ENCODE measurements at regions not wholly inside any gene's neighbourhood (a gene's known extent, or its start where the extent isn't known, plus 50 kb on each side); places are given as distances from the start of the nearest gene placed in this dataset.
"Not testable (repeated sequence)": the region's sequence is repeated elsewhere in the genome, so short reads cannot be mapped to it uniquely, and the experiment has no call there.

GRCh38 chr20:6665621-6666355 is 101.7 kb upstream of the BMP2 start:
- Histone ChIP-seq H3K36me3 (ENCODE audit: control insufficient read depth in 2 of 2, insufficient read depth in 2 of 2, low read length in 1 of 2) (no peaks in the 10 kb centered on the region), H3K9me3 (ENCODE audit: control insufficient read depth in 2 of 2, insufficient read depth in 1 of 2, low read length in 1 of 2) (no peaks in the 10 kb centered on the region), H3K27ac (ENCODE audit: low read depth in 1 of 2, low read length in 1 of 2) (no peak overlapping the region), H3K4me1 (ENCODE audit: control insufficient read depth in 2 of 2, insufficient read depth in 2 of 2, low read length in 2 of 2) (no peaks in the 10 kb centered on the region), H3K4me3 (ENCODE audit: low read length in 2 of 2) (no peak overlapping the region), H3K27me3 (ENCODE audit: control insufficient read depth in 2 of 2, insufficient read depth in 1 of 2, low read length in 1 of 2) (no peaks in the 10 kb centered on the region)
- 84% methylated on average over 5 of the region's 5 CpGs for WGBS
- no peak for DNase-seq (ENCODE audit: low read depth in 6 of 9, low spot score in 9 of 9)

DNA sequence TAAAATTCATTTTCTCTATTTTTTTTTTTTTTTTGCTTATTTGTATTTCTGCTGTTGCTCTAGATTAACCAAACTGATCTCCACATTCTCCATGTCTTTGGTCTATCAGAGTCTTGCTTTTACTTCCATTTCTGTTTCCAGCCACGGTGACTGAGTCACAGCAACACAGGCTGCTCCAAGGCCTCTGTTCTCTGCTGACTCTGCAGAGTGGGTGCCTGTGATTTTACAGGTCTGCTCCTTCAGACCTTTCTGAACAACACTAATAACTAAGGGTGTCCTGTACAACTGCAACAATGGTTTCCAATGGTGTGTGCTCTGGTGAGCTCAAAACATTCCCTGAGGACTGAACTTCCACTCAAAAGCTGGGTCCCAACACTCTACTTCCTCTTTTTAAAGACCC is 102.3 kb upstream of the BMP2 start:
- no peaks in the 10 kb centered on the region for H3K27me3 ChIP-seq (ENCODE audit: control insufficient read depth in 2 of 2, insufficient read depth in 1 of 2, low read length in 1 of 2)
- H3K4me1 ChIP-seq (ENCODE audit: control insufficient read depth in 2 of 2, insufficient read depth in 2 of 2, low read length in 2 of 2) = no peaks in the 10 kb centered on the region
- H3K4me3 ChIP-seq (ENCODE audit: low read length in 2 of 2) = no peak overlapping the region
- no peak for DNase-seq (ENCODE audit: low read depth in 6 of 9, low spot score in 9 of 9)
- 94% methylated on average over 1 of the region's 1 CpG for WGBS
- no peaks in the 10 kb centered on the region for H3K9me3 ChIP-seq (ENCODE audit: control insufficient read depth in 2 of 2, insufficient read depth in 1 of 2, low read length in 1 of 2)
- H3K36me3 ChIP-seq (ENCODE audit: control insufficient read depth in 2 of 2, insufficient read depth in 2 of 2, low read length in 1 of 2) = no peaks in the 10 kb centered on the region
- H3K27ac ChIP-seq (ENCODE audit: low read depth in 1 of 2, low read length in 1 of 2) = no peak overlapping the region

DNA sequence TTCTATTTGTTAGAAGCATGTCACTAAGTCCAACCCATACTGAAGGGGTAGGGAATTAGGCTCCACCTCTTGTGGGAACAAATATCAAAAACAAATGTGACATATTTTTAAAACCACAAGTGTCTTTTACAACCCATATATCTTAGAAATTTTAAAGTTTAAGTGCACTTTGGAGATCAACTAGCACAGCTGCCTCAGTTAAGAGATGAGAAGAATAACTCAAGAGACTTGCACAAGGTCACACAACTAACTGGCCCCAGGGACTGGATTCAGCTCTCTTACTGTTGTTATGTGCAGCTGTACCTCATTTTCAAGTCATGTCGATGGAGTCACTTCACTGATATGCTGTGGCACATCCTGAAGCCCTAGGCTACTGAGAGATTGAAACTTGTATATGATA is 102.9 kb upstream of the BMP2 start:
- Histone ChIP-seq H3K27me3 (ENCODE audit: control insufficient read depth in 2 of 2, insufficient read depth in 1 of 2, low read length in 1 of 2) (no peaks in the 10 kb centered on the region), H3K9me3 (ENCODE audit: control insufficient read depth in 2 of 2, insufficient read depth in 1 of 2, low read length in 1 of 2) (no peaks in the 10 kb centered on the region), H3K4me1 (ENCODE audit: control insufficient read depth in 2 of 2, insufficient read depth in 2 of 2, low read length in 2 of 2) (no peaks in the 10 kb centered on the region), H3K4me3 (ENCODE audit: low read length in 2 of 2) (no peak overlapping the region), H3K27ac (ENCODE audit: low read depth in 1 of 2, low read length in 1 of 2) (no peak overlapping the region), H3K36me3 (ENCODE audit: control insufficient read depth in 2 of 2, insufficient read depth in 2 of 2, low read length in 1 of 2) (no peaks in the 10 kb centered on the region)
- no peak for DNase-seq (ENCODE audit: low read depth in 6 of 9, low spot score in 9 of 9)
- 93% methylated on average over 1 of the region's 1 CpG for WGBS

- Histone ChIP-seq H3K9me3 (ENCODE audit: control insufficient read depth in 2 of 2, insufficient read depth in 1 of 2, low read length in 1 of 2) (no peaks in the 10 kb centered on the region), H3K36me3 (ENCODE audit: control insufficient read depth in 2 of 2, insufficient read depth in 2 of 2, low read length in 1 of 2) (no peaks in the 10 kb centered on the region), H3K27ac (ENCODE audit: low read depth in 1 of 2, low read length in 1 of 2) (no peak overlapping the region), H3K27me3 (ENCODE audit: control insufficient read depth in 2 of 2, insufficient read depth in 1 of 2, low read length in 1 of 2) (no peaks in the 10 kb centered on the region), H3K4me3 (ENCODE audit: low read length in 2 of 2) (no peak overlapping the region), H3K4me1 (ENCODE audit: control insufficient read depth in 2 of 2, insufficient read depth in 2 of 2, low read length in 2 of 2) (no peaks in the 10 kb centered on the region)
- no peak for DNase-seq (ENCODE audit: low read depth in 6 of 9, low spot score in 9 of 9)
- 93% methylated on average over 6 of the region's 6 CpGs for WGBS
Observed at GRCh38 chr20:6663751-6664388, 103.6 kb upstream of the BMP2 start.

DNA sequence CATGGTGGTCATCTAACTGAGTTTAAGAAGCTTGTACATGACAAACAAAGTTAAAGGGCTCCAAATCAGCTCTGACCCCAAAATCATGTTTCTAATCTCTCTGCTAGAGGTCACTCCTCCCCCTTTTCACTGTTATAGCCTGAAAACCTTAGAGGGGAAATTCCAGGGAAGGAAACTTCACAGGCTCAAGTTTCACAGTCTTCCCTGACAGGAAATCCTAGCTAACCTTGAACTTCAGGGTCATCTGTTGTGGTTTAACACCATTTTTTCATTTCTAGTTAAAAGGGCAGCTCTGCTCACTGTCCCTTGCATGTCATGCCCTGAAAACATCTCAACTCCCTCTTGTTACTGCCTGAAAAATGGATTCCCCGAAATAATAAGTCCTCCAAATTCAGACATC is 104.4 kb upstream of the BMP2 start:
- no peaks in the 10 kb centered on the region for H3K36me3 ChIP-seq (ENCODE audit: control insufficient read depth in 2 of 2, insufficient read depth in 2 of 2, low read length in 1 of 2)
- no peaks in the 10 kb centered on the region for H3K27me3 ChIP-seq (ENCODE audit: control insufficient read depth in 2 of 2, insufficient read depth in 1 of 2, low read length in 1 of 2)
- no peaks in the 10 kb centered on the region for H3K9me3 ChIP-seq (ENCODE audit: control insufficient read depth in 2 of 2, insufficient read depth in 1 of 2, low read length in 1 of 2)
- no peaks in the 10 kb centered on the region for H3K4me1 ChIP-seq (ENCODE audit: control insufficient read depth in 2 of 2, insufficient read depth in 2 of 2, low read length in 2 of 2)
- H3K4me3 ChIP-seq (ENCODE audit: low read length in 2 of 2) = no peak overlapping the region
- 90% methylated on average over 1 of the region's 1 CpG for WGBS
- no peak overlapping the region for H3K27ac ChIP-seq (ENCODE audit: low read depth in 1 of 2, low read length in 1 of 2)
- DNase-seq (ENCODE audit: low read depth in 6 of 9, low spot score in 9 of 9) = no peak

DNA sequence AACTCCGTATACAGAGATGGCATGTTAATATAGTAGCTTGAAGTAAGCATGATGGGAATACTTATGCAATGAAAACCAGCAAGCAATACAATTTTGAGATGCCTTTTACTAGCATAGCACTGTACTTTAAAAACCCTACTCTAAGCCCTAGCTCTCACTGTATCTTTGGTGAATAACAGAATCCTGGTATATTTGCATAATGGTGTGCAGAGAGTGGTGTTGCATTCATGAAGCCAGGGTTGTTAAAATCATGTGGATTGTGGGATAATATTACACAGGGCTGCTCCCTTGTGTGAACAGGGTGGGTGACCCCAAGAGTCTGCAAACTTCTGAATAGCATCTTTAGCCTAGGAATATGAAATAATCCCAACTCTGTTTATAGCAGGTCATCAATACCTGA is 105.2 kb upstream of the BMP2 start:
- H3K4me3 ChIP-seq (ENCODE audit: low read length in 2 of 2) = no peak overlapping the region
- no peak overlapping the region for H3K27ac ChIP-seq (ENCODE audit: low read depth in 1 of 2, low read length in 1 of 2)
- no peak for DNase-seq (ENCODE audit: low read depth in 6 of 9, low spot score in 9 of 9)
- no peaks in the 10 kb centered on the region for H3K27me3 ChIP-seq (ENCODE audit: control insufficient read depth in 2 of 2, insufficient read depth in 1 of 2, low read length in 1 of 2)
- no peaks in the 10 kb centered on the region for H3K4me1 ChIP-seq (ENCODE audit: control insufficient read depth in 2 of 2, insufficient read depth in 2 of 2, low read length in 2 of 2)
- no peaks in the 10 kb centered on the region for H3K36me3 ChIP-seq (ENCODE audit: control insufficient read depth in 2 of 2, insufficient read depth in 2 of 2, low read length in 1 of 2)
- no peaks in the 10 kb centered on the region for H3K9me3 ChIP-seq (ENCODE audit: control insufficient read depth in 2 of 2, insufficient read depth in 1 of 2, low read length in 1 of 2)
- WGBS = 93% methylated on average over 1 of the region's 1 CpG

GRCh38 chr20:6660441-6660840 is 107.0 kb upstream of the BMP2 start:
- H3K4me3 ChIP-seq (ENCODE audit: low read length in 2 of 2) = no peak overlapping the region
- no peaks in the 10 kb centered on the region for H3K36me3 ChIP-seq (ENCODE audit: control insufficient read depth in 2 of 2, insufficient read depth in 2 of 2, low read length in 1 of 2)
- no peaks in the 10 kb centered on the region for H3K4me1 ChIP-seq (ENCODE audit: control insufficient read depth in 2 of 2, insufficient read depth in 2 of 2, low read length in 2 of 2)
- DNase-seq (ENCODE audit: low read depth in 6 of 9, low spot score in 9 of 9) = no peak
- no peak overlapping the region for H3K27ac ChIP-seq (ENCODE audit: low read depth in 1 of 2, low read length in 1 of 2)
- 94% methylated on average over 5 of the region's 5 CpGs for WGBS
- no peaks in the 10 kb centered on the region for H3K9me3 ChIP-seq (ENCODE audit: control insufficient read depth in 2 of 2, insufficient read depth in 1 of 2, low read length in 1 of 2)
- H3K27me3 ChIP-seq (ENCODE audit: control insufficient read depth in 2 of 2, insufficient read depth in 1 of 2, low read length in 1 of 2) = no peaks in the 10 kb centered on the region

DNA sequence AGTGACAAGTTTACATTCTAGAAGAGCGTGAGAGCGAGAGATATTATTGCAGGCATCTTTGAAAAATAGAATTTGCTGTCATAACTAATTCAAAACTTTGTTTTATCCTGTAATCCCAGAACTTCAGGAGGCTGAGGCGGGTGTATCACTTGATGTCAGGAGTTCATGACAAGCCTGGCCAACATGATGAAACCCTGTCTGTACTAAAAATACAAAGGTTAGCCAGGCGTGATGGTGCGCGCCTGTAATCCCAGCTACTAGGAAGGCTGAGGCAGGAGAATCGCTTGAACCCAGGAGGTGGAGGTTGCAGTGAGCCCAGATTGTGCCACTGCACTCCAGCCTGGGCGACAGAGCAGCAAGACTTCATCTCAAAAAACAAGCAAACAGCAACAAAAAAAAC is 108.6 kb upstream of the BMP2 start:
- 93% methylated on average over 8 of the region's 8 CpGs for WGBS
- not testable (repeated sequence) for H3K4me3 ChIP-seq (ENCODE audit: low read length in 2 of 2); H3K27ac ChIP-seq (ENCODE audit: low read depth in 1 of 2, low read length in 1 of 2); H3K27me3 ChIP-seq (ENCODE audit: control insufficient read depth in 2 of 2, insufficient read depth in 1 of 2, low read length in 1 of 2); H3K9me3 ChIP-seq (ENCODE audit: control insufficient read depth in 2 of 2, insufficient read depth in 1 of 2, low read length in 1 of 2); H3K36me3 ChIP-seq (ENCODE audit: control insufficient read depth in 2 of 2, insufficient read depth in 2 of 2, low read length in 1 of 2); H3K4me1 ChIP-seq (ENCODE audit: control insufficient read depth in 2 of 2, insufficient read depth in 2 of 2, low read length in 2 of 2); DNase-seq (ENCODE audit: low read depth in 6 of 9, low spot score in 9 of 9)

GRCh38 chr20:6657904-6658303 is 109.6 kb upstream of the BMP2 start:
- DNase-seq (ENCODE audit: low read depth in 6 of 9, low spot score in 9 of 9) = no peak
- H3K4me1 ChIP-seq (ENCODE audit: control insufficient read depth in 2 of 2, insufficient read depth in 2 of 2, low read length in 2 of 2) = no peaks in the 10 kb centered on the region
- H3K4me3 ChIP-seq (ENCODE audit: low read length in 2 of 2) = no peak overlapping the region
- no peaks in the 10 kb centered on the region for H3K27me3 ChIP-seq (ENCODE audit: control insufficient read depth in 2 of 2, insufficient read depth in 1 of 2, low read length in 1 of 2)
- no peaks in the 10 kb centered on the region for H3K36me3 ChIP-seq (ENCODE audit: control insufficient read depth in 2 of 2, insufficient read depth in 2 of 2, low read length in 1 of 2)
- no peak overlapping the region for H3K27ac ChIP-seq (ENCODE audit: low read depth in 1 of 2, low read length in 1 of 2)
- WGBS = over 99% methylated on average over 2 of the region's 2 CpGs
- no peaks in the 10 kb centered on the region for H3K9me3 ChIP-seq (ENCODE audit: control insufficient read depth in 2 of 2, insufficient read depth in 1 of 2, low read length in 1 of 2)

Data from thymus (tissue), 11 donors.